AG04449 (cell line): ENCODE measurements at regions not wholly inside any gene's neighbourhood (a gene's known extent, or its start where the extent isn't known, plus 50 kb on each side); places are given as distances from the start of the nearest gene placed in this dataset.

Source experiments
- CTCF ChIA-PET: fragments of 350-600 bp; formaldehyde crosslinking; extraction: SDS; loops from one replicate; lab custom pipeline; 2021; ENCODE audit warnings: antibody characterized with exemption; lab: Yijun Ruan, JAX
- POLR2A ChIA-PET: fragments of 400-600, 350-600 bp; formaldehyde crosslinking; extraction: SDS; loops from one replicate; lab custom pipeline; 2020; ENCODE audit warnings: antibody characterized with exemption, inconsistent platforms; lab: Yijun Ruan, JAX
- DNase-seq: peaks from one replicate; pipeline ENCODE4 v3.0.0-alpha.2; 2010; ENCODE audit warnings: low read depth, low spot score
- H3K4me3 ChIP-seq: 2 replicates; pipeline ENCODE4 v1.5.1; 2011; ENCODE audit warnings: low read depth, mild to moderate bottlenecking, control low read depth, low read length
- TF ChIP-seq, protein P1 (sequence below): IDR thresholded peaks from one replicate; pipeline ENCODE4 v1.5.1; 2011; ENCODE audit warnings: mild to moderate bottlenecking, moderate library complexity, low read length, control low read depth, inconsistent platforms; ENCODE audit not compliant: insufficient read depth; ENCODE audit errors: missing control alignments

DNA sequence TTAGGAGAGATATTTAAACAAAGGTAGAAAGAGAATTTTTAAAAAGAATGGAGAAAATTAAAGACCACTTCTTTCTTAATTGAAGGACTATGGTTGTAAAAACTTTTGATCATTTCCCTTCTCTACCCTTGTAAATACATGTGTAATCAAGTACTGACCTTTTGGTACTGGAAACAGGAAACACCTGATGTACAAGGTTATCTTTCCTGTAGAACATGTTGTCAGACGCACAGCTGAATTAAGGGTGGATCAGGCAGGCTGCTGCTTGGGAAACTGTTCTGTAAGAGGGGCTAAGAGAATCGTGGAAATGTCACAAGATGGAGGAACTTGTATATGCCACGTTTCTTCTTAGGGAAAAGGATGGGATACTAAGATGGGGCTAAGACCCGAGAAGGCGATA lies 341.6 kb downstream of the ZNF608 start:
- POLR2A ChIA-PET: no interaction called here

DNA sequence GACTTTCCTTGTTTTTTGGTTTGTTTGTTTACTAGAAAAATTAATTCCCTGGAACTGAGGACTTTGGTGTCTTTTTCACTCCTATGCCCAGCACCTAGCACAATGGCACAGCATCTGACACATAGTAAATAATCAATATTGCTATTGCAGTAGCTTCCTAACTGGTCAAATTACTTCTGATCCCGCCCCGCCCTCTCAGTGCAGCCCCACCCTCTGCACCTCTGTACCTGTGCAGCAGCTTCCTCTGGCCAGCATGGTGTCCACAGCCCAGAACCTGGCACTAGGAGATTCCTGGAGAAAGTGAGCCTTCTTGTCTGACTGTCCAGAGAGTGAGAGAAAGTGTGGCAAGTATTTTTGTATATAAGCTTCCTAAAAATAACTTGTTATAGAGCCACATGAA lies 343.2 kb downstream of the ZNF608 start:
- ChIA-PET CTCF (no interaction called here), POLR2A (no interaction called here)
- no peak for DNase-seq

More for the DNA sequence above, 341.6 kb downstream of the ZNF608 start:
- TF ChIP-seq, protein P1, sequence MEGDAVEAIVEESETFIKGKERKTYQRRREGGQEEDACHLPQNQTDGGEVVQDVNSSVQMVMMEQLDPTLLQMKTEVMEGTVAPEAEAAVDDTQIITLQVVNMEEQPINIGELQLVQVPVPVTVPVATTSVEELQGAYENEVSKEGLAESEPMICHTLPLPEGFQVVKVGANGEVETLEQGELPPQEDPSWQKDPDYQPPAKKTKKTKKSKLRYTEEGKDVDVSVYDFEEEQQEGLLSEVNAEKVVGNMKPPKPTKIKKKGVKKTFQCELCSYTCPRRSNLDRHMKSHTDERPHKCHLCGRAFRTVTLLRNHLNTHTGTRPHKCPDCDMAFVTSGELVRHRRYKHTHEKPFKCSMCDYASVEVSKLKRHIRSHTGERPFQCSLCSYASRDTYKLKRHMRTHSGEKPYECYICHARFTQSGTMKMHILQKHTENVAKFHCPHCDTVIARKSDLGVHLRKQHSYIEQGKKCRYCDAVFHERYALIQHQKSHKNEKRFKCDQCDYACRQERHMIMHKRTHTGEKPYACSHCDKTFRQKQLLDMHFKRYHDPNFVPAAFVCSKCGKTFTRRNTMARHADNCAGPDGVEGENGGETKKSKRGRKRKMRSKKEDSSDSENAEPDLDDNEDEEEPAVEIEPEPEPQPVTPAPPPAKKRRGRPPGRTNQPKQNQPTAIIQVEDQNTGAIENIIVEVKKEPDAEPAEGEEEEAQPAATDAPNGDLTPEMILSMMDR: no peak
- CTCF ChIA-PET: no interaction called here
- H3K4me3 ChIP-seq: no peak overlapping the region
- DNase-seq: no peak

GRCh38 chr5:124402144-124402581 lies 344.3 kb downstream of the ZNF608 start:
- ChIA-PET POLR2A (no interaction called here), CTCF (no interaction called here)
- TF ChIP-seq, protein P1: no peak
- H3K4me3 ChIP-seq: no peak overlapping the region
- DNase-seq: no peak

More for the DNA sequence above, 343.2 kb downstream of the ZNF608 start:
- H3K4me3 ChIP-seq: no peak overlapping the region
- TF ChIP-seq, protein P1: no peak

GRCh38 chr5:124401476-124402143 lies 344.8 kb downstream of the ZNF608 start:
- H3K4me3 ChIP-seq: no peak overlapping the region
- ChIA-PET CTCF (no interaction called here), POLR2A (no interaction called here)
- no peak for DNase-seq
- TF ChIP-seq, protein P1: no peak

- TF ChIP-seq, protein P1: no peak
- DNase-seq: no peak
- ChIA-PET CTCF (no interaction called here), POLR2A (interaction anchor here (0.5 to 0.6 kb wide), 2 partner anchors 111 to 348 kb away, joined by 3 to 4 read pairs; no protein-coding TSS in a partner anchor)
- no peak overlapping the region for H3K4me3 ChIP-seq
Measured at GRCh38 chr5:124399426-124399961, 346.9 kb downstream of the ZNF608 start.

DNA sequence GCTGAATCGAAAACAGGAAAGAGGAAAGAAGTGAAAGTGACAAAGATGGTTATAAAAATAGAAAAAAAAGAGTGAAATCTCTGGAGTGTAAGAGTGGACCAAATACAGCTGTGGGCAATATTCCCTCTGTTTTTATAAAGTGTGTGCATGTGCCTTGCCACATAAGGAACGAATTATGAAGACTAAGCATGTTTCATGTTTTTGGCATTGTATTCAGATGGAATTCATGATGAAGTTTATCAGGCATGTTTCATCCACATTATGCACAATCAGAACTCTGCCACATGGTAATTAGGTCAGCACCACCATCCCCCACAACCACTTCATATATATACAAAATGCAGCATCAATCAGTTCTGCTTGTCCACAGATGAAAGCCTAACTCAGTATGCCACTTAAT lies 348.0 kb downstream of the ZNF608 start:
- POLR2A ChIA-PET: no interaction called here
- TF ChIP-seq, protein P1: no peak
- no peak for DNase-seq
- no peak overlapping the region for H3K4me3 ChIP-seq
- CTCF ChIA-PET: no interaction called here
